Smooth muscle cell (in vitro differentiated cells): ENCODE measurements at regions not wholly inside any gene's neighbourhood (a gene's known extent, or its start where the extent isn't known, plus 50 kb on each side); places are given as distances from the start of the nearest gene placed in this dataset.

Experiments
- DNase-seq: peaks from one replicate; lab custom pipeline; 2025; ENCODE audit not compliant: unreplicated experiment; lab: John Stamatoyannopoulos, UW
- H2AFZ ChIP-seq: fragments of 200-600 bp; sonication (generic); 2 replicates; pipeline ENCODE4 v1.6.0; 2016; ENCODE audit warnings: antibody characterized with exemption, low read depth, mild to moderate bottlenecking
- H3F3A ChIP-seq: fragments of 200-600 bp; sonication (generic); 2 replicates; pipeline ENCODE4 v1.6.0; 2017; ENCODE audit warnings: antibody characterized with exemption, low read depth
- H3K27ac ChIP-seq: fragments of 200-600 bp; sonication (generic); 2 replicates; pipeline ENCODE4 v1.5.1; 2016; ENCODE audit warnings: low read depth, mild to moderate bottlenecking
- H3K27me3 ChIP-seq: fragments of 200-600 bp; sonication (generic); 2 replicates; pipeline ENCODE4 v1.6.1; 2016; ENCODE audit warnings: low read depth, mild to moderate bottlenecking
- H3K36me3 ChIP-seq: fragments of 200-600 bp; sonication (generic); 2 replicates; pipeline ENCODE4 v1.5.1; 2016; ENCODE audit warnings: low read depth
- H3K4me1 ChIP-seq: fragments of 200-600 bp; sonication (generic); 2 replicates; pipeline ENCODE4 v1.5.1; 2016; ENCODE audit warnings: low read depth
- H3K4me2 ChIP-seq: fragments of 200-600 bp; sonication (generic); 2 replicates; pipeline ENCODE4 v1.6.0; 2016; ENCODE audit warnings: mild to moderate bottlenecking
- H3K4me3 ChIP-seq: fragments of 200-600 bp; sonication (generic); 2 replicates; pipeline ENCODE4 v1.5.1; 2016; ENCODE audit warnings: mild to moderate bottlenecking
- H3K79me2 ChIP-seq: fragments of 200-600 bp; sonication (generic); 2 replicates; pipeline ENCODE4 v1.6.0; 2016; ENCODE audit warnings: low read depth, mild to moderate bottlenecking
- H3K9ac ChIP-seq: fragments of 200-600 bp; sonication (generic); 2 replicates; pipeline ENCODE4 v1.6.0; 2016; ENCODE audit warnings: low read depth
- H3K9me3 ChIP-seq: fragments of 200-600 bp; sonication (generic); replicated peaks from 2 replicates; pipeline ENCODE4 v1.5.1; 2016; ENCODE audit warnings: low read depth
- H4K20me1 ChIP-seq: fragments of 200-600 bp; sonication (generic); 2 replicates; pipeline ENCODE4 v1.6.0; 2016; ENCODE audit warnings: low read depth
- CTCF ChIP-seq: fragments of 200-600 bp; sonication (generic); IDR thresholded peaks from 2 replicates; pipeline ENCODE4 v1.5.1; 2017; ENCODE audit warnings: borderline replicate concordance, mild to moderate bottlenecking, antibody characterized with exemption; ENCODE audit not compliant: insufficient read depth, poor library complexity, severe bottlenecking
- WGBS: methylation state at CpG from one replicate; pipeline ENCODE4 v1.1.7; 2016; ENCODE audit warnings: low lambda C conversion rate; 5-methylcytosine and 5-hydroxymethylcytosine counted together

GRCh38 chr6:71419217-71420094, 130.8 kb downstream of the OGFRL1 start:
- Histone ChIP-seq H3K9me3 (no peaks in the 10 kb centered on the region), H2AFZ (peak overlapping the region; percentile 96), H3K4me3 (peak overlapping the region; percentile 94), H3K79me2 (peaks cover 4% of the 10 kb centered on the region), H3K27me3 (no peaks in the 10 kb centered on the region), H3K27ac (no peak overlapping the region), H3K4me1 (no peaks in the 10 kb centered on the region), H3F3A (no peaks in the 10 kb centered on the region), H3K36me3 (peaks cover 8% of the 10 kb centered on the region), H4K20me1 (peaks cover 15% of the 10 kb centered on the region), H3K9ac (peak overlapping the region; percentile 78), H3K4me2 (peak overlapping the region; percentile 89)
- no peak for TF ChIP-seq CTCF
- DNase-seq = no peak
- WGBS = 13% methylated on average over 36 of the region's 36 CpGs

GRCh38 chr6:71420095-71420692, 131.6 kb downstream of the OGFRL1 start:
- Histone ChIP-seq H3K27ac (peak overlapping the region; percentile 27), H3K9ac (peak overlapping the region; percentile 78), H3K27me3 (no peaks in the 10 kb centered on the region), H3K4me3 (peak overlapping the region; percentile 94), H4K20me1 (peaks cover 15% of the 10 kb centered on the region), H3K79me2 (peaks cover 4% of the 10 kb centered on the region), H3K9me3 (no peaks in the 10 kb centered on the region), H3K36me3 (peaks cover 6% of the 10 kb centered on the region), H3K4me2 (peak overlapping the region; percentile 89), H3F3A (no peaks in the 10 kb centered on the region), H2AFZ (peak overlapping the region; percentile 96), H3K4me1 (no peaks in the 10 kb centered on the region)
- peak; percentile 22 for TF ChIP-seq CTCF
- DNase-seq = peak; percentile 45
- under 1% methylated on average over 53 of the region's 91 CpGs for WGBS

DNA sequence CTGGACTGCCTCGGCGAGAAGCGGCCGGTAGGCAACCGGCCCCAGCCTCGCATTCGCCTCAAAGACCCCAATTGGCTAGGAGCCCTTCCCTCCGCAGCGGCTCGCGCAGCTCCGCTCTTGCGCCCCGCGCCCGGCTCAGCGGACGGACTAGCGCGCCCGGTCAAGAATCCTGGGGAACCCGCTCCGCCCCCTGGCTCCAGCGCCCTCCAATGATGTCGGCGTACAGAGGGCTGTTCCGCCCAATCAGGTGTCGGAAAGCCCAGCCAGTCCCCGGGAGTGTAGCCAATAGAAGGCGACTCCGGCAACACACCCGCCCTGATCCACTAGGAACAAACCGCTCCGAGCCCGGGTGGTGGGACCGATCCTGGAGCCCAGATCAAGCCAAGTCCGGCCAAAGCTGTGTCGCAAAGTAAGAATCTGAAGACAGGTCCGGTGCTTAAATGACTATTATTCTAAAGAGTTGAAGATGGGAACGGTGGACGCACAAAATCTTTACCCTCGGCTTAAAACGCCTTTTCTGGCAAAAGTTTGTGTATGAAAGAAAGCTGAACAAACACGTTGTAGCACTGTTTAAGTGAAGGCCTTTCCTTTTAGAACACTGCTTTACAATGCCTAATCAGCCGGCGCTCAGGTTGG, 132.2 kb downstream of the OGFRL1 start:
- peaks cover 15% of the 10 kb centered on the region for H4K20me1 ChIP-seq
- no peaks in the 10 kb centered on the region for H3K36me3 ChIP-seq
- peak overlapping the region; percentile 78 for H3K9ac ChIP-seq
- peak overlapping the region; percentile 27 for H3K27ac ChIP-seq
- peak overlapping the region; percentile 94 for H3K4me3 ChIP-seq
- peaks cover 4% of the 10 kb centered on the region for H3K79me2 ChIP-seq
- no peaks in the 10 kb centered on the region for H3K9me3 ChIP-seq
- peak overlapping the region; percentile 89 for H3K4me2 ChIP-seq
- TF ChIP-seq CTCF = no peak
- H2AFZ ChIP-seq = peak overlapping the region; percentile 96
- H3F3A ChIP-seq = no peaks in the 10 kb centered on the region
- DNase-seq = peak; percentile 61
- 8% methylated on average over 38 of the region's 46 CpGs for WGBS
- no peaks in the 10 kb centered on the region for H3K27me3 ChIP-seq
- H3K4me1 ChIP-seq = no peaks in the 10 kb centered on the region
